ENCODE measurements at regions not wholly inside any gene's neighbourhood (a gene's known extent, or its start where the extent isn't known, plus 50 kb on each side); places are given as distances from the start of the nearest gene placed in this dataset.

- H3K4ac ChIP-seq (ENCODE audit: low read depth, low read length), result no peak overlapping the region
- no peak overlapping the region for H4K8ac ChIP-seq (replicated peaks; ENCODE audit: insufficient read length, low read depth, low read length)
- H3K79me1 ChIP-seq (ENCODE audit: insufficient read depth, low read depth, low read length, poor library complexity, severe bottlenecking), result no peaks in the 10 kb centered on the region
- H2BK20ac ChIP-seq (ENCODE audit: low read depth, low read length, poor library complexity, severe bottlenecking), result no peak overlapping the region
- H4K91ac ChIP-seq (ENCODE audit: insufficient read length, low read depth, low read length), result no peak overlapping the region
- H3K56ac ChIP-seq (ENCODE audit: insufficient read length, low read depth, low read length), result no peak overlapping the region
- no peak overlapping the region for H2AFZ ChIP-seq (ENCODE audit: low read length)
- no peak for DNase-seq
- no peak overlapping the region for H3K27ac ChIP-seq (ENCODE audit: insufficient read length, low read depth, low read length)
- no peaks in the 10 kb centered on the region for H3K27me3 ChIP-seq (ENCODE audit: insufficient read depth, low read length)
- no peaks in the 10 kb centered on the region for H3K4me1 ChIP-seq (ENCODE audit: insufficient read depth, low read length)
- no peak for TF ChIP-seq CTCF (conservative IDR thresholded peaks at IDR 0.05)
- no peak overlapping the region for H3K9ac ChIP-seq (ENCODE audit: extremely low read depth, insufficient read length, low read length)
- no peak overlapping the region for H3K23ac ChIP-seq (ENCODE audit: insufficient read length, low read depth, low read length)
- Mint-ChIP-seq H3K4me1 (no peaks in the 10 kb centered on the region), H3K27ac (peak overlapping the region in 1 of 3 experiments; percentile 47; a peak in 1 of 7 replicates), H3K9me3 (peaks cover 11 to 13% of the 10 kb centered on the region in 2 experiments), H3K4me3 (no peak overlapping the region), H3K27me3 (ENCODE audit: low read depth) (no peaks in the 10 kb centered on the region), H3K36me3 (ENCODE audit: insufficient read depth in 1 of 3, low read depth in 3 of 3) (peaks cover 0 to 5% (median 0%) of the 10 kb centered on the region in 3 experiments; a peak in 2 of 7 replicates)
- no peak overlapping the region for H2BK12ac ChIP-seq (ENCODE audit: insufficient read length, low read depth, low read length)
- no peaks in the 10 kb centered on the region for H4K20me1 ChIP-seq (ENCODE audit: control insufficient read depth, insufficient read depth, insufficient read length)
- H3T11ph ChIP-seq (ENCODE audit: low read length), result no peak overlapping the region
- H2AK5ac ChIP-seq (ENCODE audit: insufficient read length, low read length), result no peak overlapping the region
- H3K9me3 ChIP-seq (ENCODE audit: control insufficient read depth, low read depth, low read length), result no peaks in the 10 kb centered on the region
- no peak overlapping the region for H2BK15ac ChIP-seq (ENCODE audit: low read depth, low read length)
- no peak overlapping the region for H3K14ac ChIP-seq (ENCODE audit: insufficient read depth, low read length)
- no peaks in the 10 kb centered on the region for H3K79me2 ChIP-seq (ENCODE audit: insufficient read depth, low read length)
- H4K5ac ChIP-seq (ENCODE audit: insufficient read length, low read depth, low read length), result no peak overlapping the region
- H2BK120ac ChIP-seq (ENCODE audit: low read depth, low read length, poor library complexity, severe bottlenecking), result no peak overlapping the region
- WGBS (ENCODE audit: extremely low coverage, insufficient read length, low lambda C conversion rate), result no CpG with 5 or more reads among the region's 3 CpGs
- no peaks in the 10 kb centered on the region for H3K23me2 ChIP-seq (ENCODE audit: insufficient read length, low read depth, low read length, poor library complexity, severe bottlenecking)
- no peak overlapping the region for H3K18ac ChIP-seq (ENCODE audit: insufficient read length, low read depth, low read length)
- no peak overlapping the region for H2BK5ac ChIP-seq (ENCODE audit: insufficient read length, low read length)
- H3K4me2 ChIP-seq (ENCODE audit: insufficient read depth, insufficient read length, low read length), result no peak overlapping the region
These were observed 473.3 kb upstream of the SLC35B3 start for GRCh38 chr6:8908638-8909037.

Measured in H9 (cell line).